ENCODE measurements at regions not wholly inside any gene's neighbourhood (a gene's known extent, or its start where the extent isn't known, plus 50 kb on each side); places are given as distances from the start of the nearest gene placed in this dataset.
"Not testable (repeated sequence)": the region's sequence is repeated elsewhere in the genome, so short reads cannot be mapped to it uniquely, and the experiment has no call there.

- BruUV-seq (replicated peaks) = no TSS peak
- H3K4me1 Mint-ChIP-seq (ENCODE audit: low read depth, unreplicated experiment) = no peaks in the 10 kb centered on the region
- no peaks in the 10 kb centered on the region for H3K9me3 Mint-ChIP-seq (ENCODE audit: low read depth, unreplicated experiment)
- CTCF ChIA-PET = no interaction called here
- no peak for DNase-seq
- no peak for TF ChIP-seq CTCF (IDR thresholded peaks at IDR 0.05; ENCODE audit: unreplicated experiment)
- intact Hi-C loops (cut with micrococcal nuclease; ENCODE audit: unreplicated experiment) = no loop called here
- no peak overlapping the region for H3K4me3 Mint-ChIP-seq (ENCODE audit: low read depth, unreplicated experiment)
- no peak overlapping the region for H3K27ac Mint-ChIP-seq (ENCODE audit: unreplicated experiment)
- no peaks in the 10 kb centered on the region for H3K36me3 Mint-ChIP-seq (ENCODE audit: insufficient read depth, unreplicated experiment)
- H3K27me3 Mint-ChIP-seq (ENCODE audit: unreplicated experiment) = no peaks in the 10 kb centered on the region
Observed at GRCh38 chr4:125225806-125226205, 88.9 kb upstream of the FAT4 start.

- no peaks in the 10 kb centered on the region for H3K36me3 Mint-ChIP-seq (ENCODE audit: insufficient read depth, unreplicated experiment)
- no peaks in the 10 kb centered on the region for H3K9me3 Mint-ChIP-seq (ENCODE audit: low read depth, unreplicated experiment)
- TF ChIP-seq CTCF (IDR thresholded peaks at IDR 0.05; ENCODE audit: unreplicated experiment) = no peak
- no peaks in the 10 kb centered on the region for H3K4me1 Mint-ChIP-seq (ENCODE audit: low read depth, unreplicated experiment)
- intact Hi-C loops (cut with micrococcal nuclease; ENCODE audit: unreplicated experiment) = no loop called here
- CTCF ChIA-PET = interaction anchor here (0.6 kb wide), 1 partner anchor 953 kb away, joined by 3 read pairs; no protein-coding TSS in a partner anchor
- no peak overlapping the region for H3K27ac Mint-ChIP-seq (ENCODE audit: unreplicated experiment)
- no peak overlapping the region for H3K4me3 Mint-ChIP-seq (ENCODE audit: low read depth, unreplicated experiment)
- BruUV-seq (replicated peaks) = no TSS peak
- no peaks in the 10 kb centered on the region for H3K27me3 Mint-ChIP-seq (ENCODE audit: unreplicated experiment)
- no peak for DNase-seq
Observed at GRCh38 chr4:125200556-125200955, 114.2 kb upstream of the FAT4 start.

GRCh38 chr4:125198916-125199315 is 115.8 kb upstream of the FAT4 start:
- intact Hi-C loops (cut with micrococcal nuclease; ENCODE audit: unreplicated experiment) = no loop called here
- H3K4me1 Mint-ChIP-seq (ENCODE audit: low read depth, unreplicated experiment) = no peaks in the 10 kb centered on the region
- no peaks in the 10 kb centered on the region for H3K27me3 Mint-ChIP-seq (ENCODE audit: unreplicated experiment)
- BruUV-seq (replicated peaks) = no TSS peak
- CTCF ChIA-PET = no interaction called here
- no peak for TF ChIP-seq CTCF (IDR thresholded peaks at IDR 0.05; ENCODE audit: unreplicated experiment)
- H3K4me3 Mint-ChIP-seq (ENCODE audit: low read depth, unreplicated experiment) = no peak overlapping the region
- no peaks in the 10 kb centered on the region for H3K36me3 Mint-ChIP-seq (ENCODE audit: insufficient read depth, unreplicated experiment)
- H3K9me3 Mint-ChIP-seq (ENCODE audit: low read depth, unreplicated experiment) = no peaks in the 10 kb centered on the region
- no peak overlapping the region for H3K27ac Mint-ChIP-seq (ENCODE audit: unreplicated experiment)
- DNase-seq = no peak

- H3K27me3 Mint-ChIP-seq (ENCODE audit: unreplicated experiment); H3K27ac Mint-ChIP-seq (ENCODE audit: unreplicated experiment); H3K9me3 Mint-ChIP-seq (ENCODE audit: low read depth, unreplicated experiment); BruUV-seq (replicated peaks); DNase-seq; CTCF ChIA-PET; H3K4me3 Mint-ChIP-seq (ENCODE audit: low read depth, unreplicated experiment); H3K36me3 Mint-ChIP-seq (ENCODE audit: insufficient read depth, unreplicated experiment); intact Hi-C loops (cut with micrococcal nuclease; ENCODE audit: unreplicated experiment); H3K4me1 Mint-ChIP-seq (ENCODE audit: low read depth, unreplicated experiment): not testable (repeated sequence)
Observed at GRCh38 chr4:125191874-125192459, 122.8 kb upstream of the FAT4 start.

- H3K36me3 Mint-ChIP-seq (ENCODE audit: insufficient read depth, unreplicated experiment) = no peaks in the 10 kb centered on the region
- BruUV-seq (replicated peaks) = no TSS peak
- DNase-seq = no peak
- no peaks in the 10 kb centered on the region for H3K4me1 Mint-ChIP-seq (ENCODE audit: low read depth, unreplicated experiment)
- CTCF ChIA-PET = no interaction called here
- no peaks in the 10 kb centered on the region for H3K27me3 Mint-ChIP-seq (ENCODE audit: unreplicated experiment)
- H3K27ac Mint-ChIP-seq (ENCODE audit: unreplicated experiment) = no peak overlapping the region
- H3K4me3 Mint-ChIP-seq (ENCODE audit: low read depth, unreplicated experiment) = no peak overlapping the region
- no peak for TF ChIP-seq CTCF (IDR thresholded peaks at IDR 0.05; ENCODE audit: unreplicated experiment)
- H3K9me3 Mint-ChIP-seq (ENCODE audit: low read depth, unreplicated experiment) = no peaks in the 10 kb centered on the region
- intact Hi-C loops (cut with micrococcal nuclease; ENCODE audit: unreplicated experiment) = no loop called here
Observed at GRCh38 chr4:125191232-125191631, 123.5 kb upstream of the FAT4 start.

Data from Calu3 (cell line).